ENCODE measurements at regions not wholly inside any gene's neighbourhood (a gene's known extent, or its start where the extent isn't known, plus 50 kb on each side); places are given as distances from the start of the nearest gene placed in this dataset.

DNA sequence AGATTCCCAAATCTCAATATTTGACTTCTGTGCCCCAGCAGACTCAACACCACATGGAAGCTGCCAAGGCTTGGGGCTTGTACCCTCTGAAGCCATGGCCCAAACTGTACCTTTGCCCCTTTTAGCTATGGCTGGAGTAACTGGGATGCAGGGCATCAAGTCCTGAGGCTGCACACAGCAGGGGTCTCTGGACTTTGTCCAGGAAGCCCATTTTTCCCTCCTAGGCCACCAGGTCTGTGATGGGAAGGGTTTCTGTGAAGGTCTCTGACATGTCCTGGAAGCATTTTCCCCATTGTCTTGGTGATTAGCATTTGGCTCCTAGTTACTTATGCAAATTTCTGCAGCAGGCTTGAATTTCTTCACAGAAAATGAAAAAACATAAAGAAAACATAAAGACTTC is 762.3 kb downstream of the GALC start:
- TF ChIP-seq, protein P1, sequence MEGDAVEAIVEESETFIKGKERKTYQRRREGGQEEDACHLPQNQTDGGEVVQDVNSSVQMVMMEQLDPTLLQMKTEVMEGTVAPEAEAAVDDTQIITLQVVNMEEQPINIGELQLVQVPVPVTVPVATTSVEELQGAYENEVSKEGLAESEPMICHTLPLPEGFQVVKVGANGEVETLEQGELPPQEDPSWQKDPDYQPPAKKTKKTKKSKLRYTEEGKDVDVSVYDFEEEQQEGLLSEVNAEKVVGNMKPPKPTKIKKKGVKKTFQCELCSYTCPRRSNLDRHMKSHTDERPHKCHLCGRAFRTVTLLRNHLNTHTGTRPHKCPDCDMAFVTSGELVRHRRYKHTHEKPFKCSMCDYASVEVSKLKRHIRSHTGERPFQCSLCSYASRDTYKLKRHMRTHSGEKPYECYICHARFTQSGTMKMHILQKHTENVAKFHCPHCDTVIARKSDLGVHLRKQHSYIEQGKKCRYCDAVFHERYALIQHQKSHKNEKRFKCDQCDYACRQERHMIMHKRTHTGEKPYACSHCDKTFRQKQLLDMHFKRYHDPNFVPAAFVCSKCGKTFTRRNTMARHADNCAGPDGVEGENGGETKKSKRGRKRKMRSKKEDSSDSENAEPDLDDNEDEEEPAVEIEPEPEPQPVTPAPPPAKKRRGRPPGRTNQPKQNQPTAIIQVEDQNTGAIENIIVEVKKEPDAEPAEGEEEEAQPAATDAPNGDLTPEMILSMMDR (IDR thresholded peaks at IDR 0.05) = no peak
- no peak for TF ChIP-seq POLR2A (IDR thresholded peaks at IDR 0.05)
